Astrocyte of the cerebellum (primary cell): ENCODE measurements at regions not wholly inside any gene's neighbourhood (a gene's known extent, or its start where the extent isn't known, plus 50 kb on each side); places are given as distances from the start of the nearest gene placed in this dataset.

Source experiments
- DNase-seq: peaks from one replicate; pipeline ENCODE4 v3.0.0-alpha.2; 2011; ENCODE audit warnings: low read depth
- H3K4me3 ChIP-seq: 2 replicates; pipeline ENCODE4 v1.5.1; 2011; ENCODE audit warnings: mild to moderate bottlenecking, low read depth, low read length, moderate library complexity
- in situ Hi-C: cut with HindIII; loops from 2 replicates; pipeline ENCODE4 v1.10.0; 2017; ENCODE audit warnings: low sequenced_read_pairs
- TF ChIP-seq, protein P1 (sequence below): IDR thresholded peaks from 2 replicates; pipeline ENCODE4 v1.5.1; 2012; ENCODE audit warnings: low read length, low read depth, moderate library complexity, mild to moderate bottlenecking; ENCODE audit errors: missing control alignments

DNA sequence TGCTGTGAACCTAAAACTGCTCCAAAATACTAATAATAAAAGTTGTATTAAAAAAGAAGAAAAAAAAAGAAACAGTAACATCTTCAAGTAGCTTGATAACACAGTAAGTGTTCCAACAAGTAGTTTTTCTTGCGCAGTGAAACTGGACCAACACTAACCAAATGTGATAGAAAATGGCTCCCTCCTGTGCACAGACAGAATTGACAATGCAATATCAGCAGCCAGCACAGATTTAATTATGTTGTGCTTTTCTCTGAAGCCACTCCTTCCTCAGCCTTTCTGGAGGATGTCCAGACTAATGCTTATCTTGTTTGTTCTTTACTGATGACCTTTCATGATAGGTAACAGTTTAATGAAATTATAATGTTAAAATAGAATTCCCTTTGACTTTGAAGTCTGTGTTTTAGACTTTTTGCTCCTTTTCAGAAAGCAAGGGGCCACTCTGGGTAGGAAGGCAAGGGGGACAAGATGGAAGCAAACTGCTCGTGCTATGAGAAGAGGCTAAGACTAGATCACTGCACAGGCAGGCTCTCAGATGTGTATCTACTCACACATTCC, 147.1 kb upstream of the RPL34 start:
- TF ChIP-seq, protein P1, sequence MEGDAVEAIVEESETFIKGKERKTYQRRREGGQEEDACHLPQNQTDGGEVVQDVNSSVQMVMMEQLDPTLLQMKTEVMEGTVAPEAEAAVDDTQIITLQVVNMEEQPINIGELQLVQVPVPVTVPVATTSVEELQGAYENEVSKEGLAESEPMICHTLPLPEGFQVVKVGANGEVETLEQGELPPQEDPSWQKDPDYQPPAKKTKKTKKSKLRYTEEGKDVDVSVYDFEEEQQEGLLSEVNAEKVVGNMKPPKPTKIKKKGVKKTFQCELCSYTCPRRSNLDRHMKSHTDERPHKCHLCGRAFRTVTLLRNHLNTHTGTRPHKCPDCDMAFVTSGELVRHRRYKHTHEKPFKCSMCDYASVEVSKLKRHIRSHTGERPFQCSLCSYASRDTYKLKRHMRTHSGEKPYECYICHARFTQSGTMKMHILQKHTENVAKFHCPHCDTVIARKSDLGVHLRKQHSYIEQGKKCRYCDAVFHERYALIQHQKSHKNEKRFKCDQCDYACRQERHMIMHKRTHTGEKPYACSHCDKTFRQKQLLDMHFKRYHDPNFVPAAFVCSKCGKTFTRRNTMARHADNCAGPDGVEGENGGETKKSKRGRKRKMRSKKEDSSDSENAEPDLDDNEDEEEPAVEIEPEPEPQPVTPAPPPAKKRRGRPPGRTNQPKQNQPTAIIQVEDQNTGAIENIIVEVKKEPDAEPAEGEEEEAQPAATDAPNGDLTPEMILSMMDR: peak; percentile 9
- DNase-seq: no peak
- H3K4me3 ChIP-seq: no peak overlapping the region
- in situ Hi-C loops: no loop called here

- DNase-seq: peak; percentile 89
- TF ChIP-seq, protein P1: no peak
- in situ Hi-C loops: no loop called here
- H3K4me3 ChIP-seq: no peak overlapping the region
Observed at GRCh38 chr4:108466936-108467902, 153.2 kb upstream of the RPL34 start.

- no peak overlapping the region for H3K4me3 ChIP-seq
- TF ChIP-seq, protein P1: no peak
- DNase-seq: no peak
- in situ Hi-C loops: no loop called here
Observed at GRCh38 chr4:108465886-108466500, 154.4 kb upstream of the RPL34 start.

DNA sequence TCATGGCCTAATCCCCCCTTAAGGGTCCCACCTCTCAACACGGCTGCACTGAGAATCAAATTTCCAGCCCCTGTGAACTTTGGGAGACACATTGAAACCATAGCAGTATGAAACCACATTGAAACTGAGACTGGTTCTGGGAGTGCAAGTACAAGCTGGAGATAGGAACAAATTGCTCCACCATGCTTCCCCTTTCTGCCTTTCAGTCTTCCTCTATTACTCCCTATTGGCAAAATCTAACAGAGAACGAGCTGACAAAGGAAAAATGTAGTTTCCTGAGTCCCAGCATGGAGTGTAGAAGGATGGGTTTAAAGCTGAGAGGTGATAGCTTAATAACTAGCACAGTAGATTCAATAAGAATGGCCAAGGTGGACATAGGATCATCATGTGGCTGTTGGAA, 161.7 kb upstream of the RPL34 start:
- in situ Hi-C loops: no loop called here
- TF ChIP-seq, protein P1: no peak
- H3K4me3 ChIP-seq: no peak overlapping the region
- no peak for DNase-seq

DNA sequence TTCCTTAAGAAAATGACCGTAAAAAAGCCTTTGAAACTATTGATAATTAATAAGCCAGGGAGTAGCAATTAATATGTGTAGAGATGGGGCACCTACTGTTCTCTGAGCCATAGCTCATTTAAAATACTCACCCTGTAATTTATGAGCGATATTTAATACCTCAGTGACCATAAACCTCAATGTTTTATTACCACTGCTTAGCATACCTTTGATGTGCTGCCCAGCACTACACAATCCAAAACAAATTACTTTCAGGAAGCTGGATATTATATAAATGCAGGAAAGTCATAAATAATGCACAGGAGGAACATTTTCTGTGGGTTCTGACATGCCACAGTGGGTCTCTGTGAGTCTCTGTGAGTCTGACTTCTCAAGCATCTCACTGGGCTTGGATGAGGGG, 166.1 kb upstream of the RPL34 start:
- H3K4me3 ChIP-seq: no peak overlapping the region
- peak; percentile 58 for DNase-seq
- TF ChIP-seq, protein P1: no peak
- in situ Hi-C loops: no loop called here

GRCh38 chr4:108453366-108453765, 167.0 kb upstream of the RPL34 start:
- no peak for DNase-seq
- in situ Hi-C loops: no loop called here
- TF ChIP-seq, protein P1: no peak
- H3K4me3 ChIP-seq: no peak overlapping the region
